WTC11 (cell line): ENCODE measurements at regions not wholly inside any gene's neighbourhood (a gene's known extent, or its start where the extent isn't known, plus 50 kb on each side); places are given as distances from the start of the nearest gene placed in this dataset.

Experiments
- SMAD3 ChIP-seq: sonication (generic); formaldehyde crosslinking; IDR thresholded peaks from 2 replicates; pipeline ENCODE4 v1.8.0; 2022; ENCODE audit warnings: missing genetic modification reagents, mild to moderate bottlenecking, borderline replicate concordance
- ZNF232 ChIP-seq: sonication (generic); formaldehyde crosslinking; IDR thresholded peaks from 2 replicates; pipeline ENCODE4 v1.8.0; 2022; ENCODE audit warnings: mild to moderate bottlenecking, missing genetic modification reagents
- ZNF416 ChIP-seq: fragments of 250-450 bp; sonication (Bioruptor Pico); IDR thresholded peaks from 2 replicates; pipeline ENCODE4 v1.9.0; 2021; ENCODE audit warnings: mild to moderate bottlenecking, inconsistent platforms
- TF ChIP-seq, protein P1 (sequence below): fragments of 200-600 bp; IDR thresholded peaks from 2 replicates; pipeline ENCODE4 v1.8.0; 2022; ENCODE audit warnings: antibody characterized with exemption
- TF ChIP-seq, protein P2 (sequence below): sonication (generic); formaldehyde crosslinking; IDR thresholded peaks from 2 replicates; pipeline ENCODE4 v1.8.1; 2023; ENCODE audit warnings: mild to moderate bottlenecking, moderate library complexity, missing genetic modification reagents

DNA sequence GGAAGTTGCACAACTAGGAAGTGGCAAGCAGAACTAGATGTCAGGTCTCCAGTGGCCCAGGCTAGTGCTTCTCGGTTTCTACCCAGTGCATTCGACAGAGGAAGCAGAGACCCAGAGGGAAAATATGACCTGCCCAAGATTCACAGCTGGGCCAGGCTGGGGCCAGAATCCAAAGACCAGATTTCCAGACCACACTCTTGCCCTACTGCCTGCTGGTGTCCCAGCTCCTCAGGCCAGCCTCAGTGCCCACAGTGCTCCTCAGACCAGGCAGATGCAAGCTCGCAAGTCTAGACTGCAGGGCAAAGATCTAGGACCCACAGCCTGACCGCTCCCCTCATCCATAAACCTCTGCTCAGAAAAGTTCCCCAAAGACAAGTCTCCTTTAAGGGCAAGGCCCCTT lies 262.6 kb downstream of the BUD13 start:
- TF ChIP-seq ZNF232 (CRISPR knock-in tag): no peak
- TF ChIP-seq, protein P1, sequence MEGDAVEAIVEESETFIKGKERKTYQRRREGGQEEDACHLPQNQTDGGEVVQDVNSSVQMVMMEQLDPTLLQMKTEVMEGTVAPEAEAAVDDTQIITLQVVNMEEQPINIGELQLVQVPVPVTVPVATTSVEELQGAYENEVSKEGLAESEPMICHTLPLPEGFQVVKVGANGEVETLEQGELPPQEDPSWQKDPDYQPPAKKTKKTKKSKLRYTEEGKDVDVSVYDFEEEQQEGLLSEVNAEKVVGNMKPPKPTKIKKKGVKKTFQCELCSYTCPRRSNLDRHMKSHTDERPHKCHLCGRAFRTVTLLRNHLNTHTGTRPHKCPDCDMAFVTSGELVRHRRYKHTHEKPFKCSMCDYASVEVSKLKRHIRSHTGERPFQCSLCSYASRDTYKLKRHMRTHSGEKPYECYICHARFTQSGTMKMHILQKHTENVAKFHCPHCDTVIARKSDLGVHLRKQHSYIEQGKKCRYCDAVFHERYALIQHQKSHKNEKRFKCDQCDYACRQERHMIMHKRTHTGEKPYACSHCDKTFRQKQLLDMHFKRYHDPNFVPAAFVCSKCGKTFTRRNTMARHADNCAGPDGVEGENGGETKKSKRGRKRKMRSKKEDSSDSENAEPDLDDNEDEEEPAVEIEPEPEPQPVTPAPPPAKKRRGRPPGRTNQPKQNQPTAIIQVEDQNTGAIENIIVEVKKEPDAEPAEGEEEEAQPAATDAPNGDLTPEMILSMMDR: no peak
- TF ChIP-seq, protein P2, sequence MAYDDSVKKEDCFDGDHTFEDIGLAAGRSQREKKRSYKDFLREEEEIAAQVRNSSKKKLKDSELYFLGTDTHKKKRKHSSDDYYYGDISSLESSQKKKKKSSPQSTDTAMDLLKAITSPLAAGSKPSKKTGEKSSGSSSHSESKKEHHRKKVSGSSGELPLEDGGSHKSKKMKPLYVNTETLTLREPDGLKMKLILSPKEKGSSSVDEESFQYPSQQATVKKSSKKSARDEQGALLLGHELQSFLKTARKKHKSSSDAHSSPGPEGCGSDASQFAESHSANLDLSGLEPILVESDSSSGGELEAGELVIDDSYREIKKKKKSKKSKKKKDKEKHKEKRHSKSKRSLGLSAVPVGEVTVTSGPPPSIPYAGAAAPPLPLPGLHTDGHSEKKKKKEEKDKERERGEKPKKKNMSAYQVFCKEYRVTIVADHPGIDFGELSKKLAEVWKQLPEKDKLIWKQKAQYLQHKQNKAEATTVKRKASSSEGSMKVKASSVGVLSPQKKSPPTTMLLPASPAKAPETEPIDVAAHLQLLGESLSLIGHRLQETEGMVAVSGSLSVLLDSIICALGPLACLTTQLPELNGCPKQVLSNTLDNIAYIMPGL (CRISPR knock-in tag): no peak
- TF ChIP-seq SMAD3 (CRISPR knock-in tag): no peak
- TF ChIP-seq ZNF416 (CRISPR knock-in tag): no peak
